HepG2 (cell line): ENCODE measurements at regions not wholly inside any gene's neighbourhood (a gene's known extent, or its start where the extent isn't known, plus 50 kb on each side); places are given as distances from the start of the nearest gene placed in this dataset.

ENCODE experiments used
- CHCHD3 ChIP-seq: sonication (generic); formaldehyde crosslinking; IDR thresholded peaks from 2 replicates; pipeline ENCODE4 v1.8.0; 2022; ENCODE audit warnings: mild to moderate bottlenecking, missing genetic modification reagents, moderate library complexity
- EP300 ChIP-seq, 3 experiments: sonication (generic) in 1 of 3; formaldehyde crosslinking in 1 of 3; IDR thresholded peaks; 2 replicates each; pipeline versions ENCODE4 v1.5.1 to v1.6.1; 2011 to 2020; ENCODE audit warnings: low read depth in 2 of 3, low read length in 2 of 3, borderline replicate concordance in 1 of 3, improper control_type of control experiment in 1 of 3, mild to moderate bottlenecking in 1 of 3, missing genetic modification reagents in 1 of 3, moderate library complexity in 1 of 3
- GATA4 ChIP-seq: sonication (generic); IDR thresholded peaks from 2 replicates; pipeline ENCODE4 v1.6.1; 2016; ENCODE audit warnings: antibody characterized with exemption, low read depth, borderline replicate concordance
- JUND ChIP-seq: sonication (generic); formaldehyde crosslinking; IDR thresholded peaks from 2 replicates; pipeline ENCODE4 v1.8.0; 2022; ENCODE audit warnings: mild to moderate bottlenecking, missing genetic modification reagents
- KDM3A ChIP-seq: IDR thresholded peaks from 2 replicates; pipeline ENCODE4 v1.6.1; 2018; ENCODE audit warnings: low read depth, missing compliant biosample characterization
- SP1 ChIP-seq, 2 experiments: fragments of 450-650 bp in 1 of 2; sonication (generic) in 1 of 2; formaldehyde crosslinking in 1 of 2; IDR thresholded peaks; 2 replicates each; pipeline versions ENCODE4 v1.4.0 to v1.6.1; 2016 to 2020; ENCODE audit warnings: missing genetic modification reagents in 1 of 2
- SP2 ChIP-seq: sonication (generic); formaldehyde crosslinking; IDR thresholded peaks from 2 replicates; pipeline ENCODE4 v1.5.1; 2020; ENCODE audit warnings: mild to moderate bottlenecking, missing genetic modification reagents
- SPEN ChIP-seq: sonication (generic); formaldehyde crosslinking; IDR thresholded peaks from 2 replicates; pipeline ENCODE4 v1.5.1; 2020; ENCODE audit warnings: low read depth, mild to moderate bottlenecking, missing genetic modification reagents
- ZFX ChIP-seq: sonication (generic); formaldehyde crosslinking; IDR thresholded peaks from 2 replicates; pipeline ENCODE4 v1.4.0; 2020; ENCODE audit warnings: mild to moderate bottlenecking, low read depth, missing genetic modification reagents, moderate library complexity
- ZNF75D ChIP-seq: sonication (generic); formaldehyde crosslinking; IDR thresholded peaks from 2 replicates; pipeline ENCODE4 v1.8.1; 2023; ENCODE audit warnings: missing genetic modification reagents, mild to moderate bottlenecking, borderline replicate concordance
- ZZZ3 ChIP-seq: sonication (generic); formaldehyde crosslinking; IDR thresholded peaks from 2 replicates; pipeline ENCODE4 v1.4.0; 2020; ENCODE audit warnings: missing genetic modification reagents, mild to moderate bottlenecking, borderline replicate concordance
- TF ChIP-seq, protein P1 (sequence below): sonication (generic); formaldehyde crosslinking; IDR thresholded peaks from 2 replicates; pipeline ENCODE4 v1.5.0; 2020; ENCODE audit warnings: mild to moderate bottlenecking, missing genetic modification reagents, moderate library complexity

DNA sequence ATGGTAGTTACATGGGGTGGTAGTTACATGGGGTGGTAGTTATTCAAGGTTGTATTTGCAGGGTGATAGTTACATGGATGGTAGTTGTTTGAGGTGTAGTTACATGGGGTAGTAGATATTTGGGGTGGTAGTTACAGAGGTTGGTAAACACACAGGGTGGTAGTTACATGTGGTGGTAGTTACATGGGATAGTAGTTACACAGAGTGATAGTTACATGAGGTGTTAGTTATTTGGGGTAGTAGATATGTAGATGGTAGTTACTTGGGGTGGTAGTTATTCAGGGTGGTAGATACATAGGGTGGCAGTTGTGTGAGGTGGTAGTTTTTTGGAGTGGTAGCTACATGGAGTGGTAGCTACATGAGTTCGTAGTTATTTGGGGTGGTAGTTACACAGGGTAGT, 221.3 kb upstream of the CST7 start:
- TF ChIP-seq ZNF75D = no peak
- TF ChIP-seq SP1 (IDR thresholded peaks at IDR 0.05) = no peak
- TF ChIP-seq SP1 (CRISPR knock-in tag; IDR thresholded peaks at IDR 0.05) = no peak
- no peak for TF ChIP-seq JUND (CRISPR knock-in tag)
- TF ChIP-seq ZZZ3 = no peak
- TF ChIP-seq, protein P1, sequence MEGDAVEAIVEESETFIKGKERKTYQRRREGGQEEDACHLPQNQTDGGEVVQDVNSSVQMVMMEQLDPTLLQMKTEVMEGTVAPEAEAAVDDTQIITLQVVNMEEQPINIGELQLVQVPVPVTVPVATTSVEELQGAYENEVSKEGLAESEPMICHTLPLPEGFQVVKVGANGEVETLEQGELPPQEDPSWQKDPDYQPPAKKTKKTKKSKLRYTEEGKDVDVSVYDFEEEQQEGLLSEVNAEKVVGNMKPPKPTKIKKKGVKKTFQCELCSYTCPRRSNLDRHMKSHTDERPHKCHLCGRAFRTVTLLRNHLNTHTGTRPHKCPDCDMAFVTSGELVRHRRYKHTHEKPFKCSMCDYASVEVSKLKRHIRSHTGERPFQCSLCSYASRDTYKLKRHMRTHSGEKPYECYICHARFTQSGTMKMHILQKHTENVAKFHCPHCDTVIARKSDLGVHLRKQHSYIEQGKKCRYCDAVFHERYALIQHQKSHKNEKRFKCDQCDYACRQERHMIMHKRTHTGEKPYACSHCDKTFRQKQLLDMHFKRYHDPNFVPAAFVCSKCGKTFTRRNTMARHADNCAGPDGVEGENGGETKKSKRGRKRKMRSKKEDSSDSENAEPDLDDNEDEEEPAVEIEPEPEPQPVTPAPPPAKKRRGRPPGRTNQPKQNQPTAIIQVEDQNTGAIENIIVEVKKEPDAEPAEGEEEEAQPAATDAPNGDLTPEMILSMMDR (CRISPR knock-in tag) = no peak
- no peak for TF ChIP-seq CHCHD3 (CRISPR knock-in tag)
- no peak for TF ChIP-seq SP2 (CRISPR knock-in tag)
- TF ChIP-seq EP300 (IDR thresholded peaks at IDR 0.05; ENCODE audit: low read depth in 2 of 2, low read length in 2 of 2) = no peak
- TF ChIP-seq EP300 (CRISPR knock-in tag; IDR thresholded peaks at IDR 0.05; ENCODE audit: borderline replicate concordance) = no peak
- TF ChIP-seq KDM3A (CRISPR knock-in tag) = no peak
- TF ChIP-seq GATA4 = no peak
- TF ChIP-seq SPEN = no peak
- TF ChIP-seq ZFX (CRISPR knock-in tag) = no peak
